ENCODE measurements at regions not wholly inside any gene's neighbourhood (a gene's known extent, or its start where the extent isn't known, plus 50 kb on each side); places are given as distances from the start of the nearest gene placed in this dataset.

- no peak for TF ChIP-seq CTCF (IDR thresholded peaks at IDR 0.05; ENCODE audit: low read depth, low read length)
- no peak for DNase-seq (ENCODE audit: extremely low read depth, low read depth)
Observed at GRCh38 chr11:106399624-106400023, 322.2 kb downstream of the AASDHPPT start.

GRCh38 chr11:106400949-106401570 lies 323.6 kb downstream of the AASDHPPT start:
- TF ChIP-seq CTCF (IDR thresholded peaks at IDR 0.05; ENCODE audit: low read depth, low read length): no peak
- no peak for DNase-seq (ENCODE audit: extremely low read depth, low read depth)

GRCh38 chr11:106403751-106404150 lies 326.3 kb downstream of the AASDHPPT start:
- no peak for DNase-seq (ENCODE audit: extremely low read depth, low read depth)
- TF ChIP-seq CTCF (IDR thresholded peaks at IDR 0.05; ENCODE audit: low read depth, low read length): no peak

GRCh38 chr11:106409222-106409621 lies 331.8 kb downstream of the AASDHPPT start:
- TF ChIP-seq CTCF (IDR thresholded peaks at IDR 0.05; ENCODE audit: low read depth, low read length): no peak
- no peak for DNase-seq (ENCODE audit: extremely low read depth, low read depth)

GRCh38 chr11:106409671-106410070 lies 332.2 kb downstream of the AASDHPPT start:
- no peak for TF ChIP-seq CTCF (IDR thresholded peaks at IDR 0.05; ENCODE audit: low read depth, low read length)
- DNase-seq (ENCODE audit: extremely low read depth, low read depth): no peak

GRCh38 chr11:106410902-106411301 lies 333.4 kb downstream of the AASDHPPT start:
- no peak for DNase-seq (ENCODE audit: extremely low read depth, low read depth)
- no peak for TF ChIP-seq CTCF (IDR thresholded peaks at IDR 0.05; ENCODE audit: low read depth, low read length)

GRCh38 chr11:106413222-106413621 lies 335.8 kb downstream of the AASDHPPT start:
- no peak for TF ChIP-seq CTCF (IDR thresholded peaks at IDR 0.05; ENCODE audit: low read depth, low read length)
- DNase-seq (ENCODE audit: extremely low read depth, low read depth): no peak
